Fibroblast of peridontal ligament (primary cell): ENCODE measurements at regions not wholly inside any gene's neighbourhood (a gene's known extent, or its start where the extent isn't known, plus 50 kb on each side); places are given as distances from the start of the nearest gene placed in this dataset.
A peak's percentile ranks its signal among the peaks of the same experiment; 100 is the strongest.

Experiments
- DNase-seq: peaks from one replicate; pipeline ENCODE4 v3.0.0-alpha.2; 2010; ENCODE audit errors: extremely low read depth

DNA sequence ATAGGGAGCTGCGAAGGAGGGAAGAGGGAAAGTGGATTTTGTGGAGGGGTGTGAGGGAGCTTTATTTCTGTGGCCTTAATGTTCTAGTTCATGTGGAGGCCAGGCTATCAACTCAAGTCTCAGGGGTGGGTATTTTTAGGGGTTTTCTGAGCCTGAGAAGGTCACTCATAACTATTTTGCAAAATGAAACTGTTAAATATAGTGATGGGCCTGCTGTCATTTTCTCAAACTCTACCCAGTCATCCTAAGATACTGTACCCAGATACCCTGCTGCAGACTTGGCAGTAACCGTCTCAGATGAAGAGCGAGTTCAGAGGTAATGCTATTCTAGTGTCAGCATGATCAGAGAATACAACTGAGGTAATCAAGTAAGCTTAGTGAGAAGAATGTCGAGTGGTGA, 545.0 kb upstream of the TBL1XR1 start:
- DNase-seq = no peak

DNA sequence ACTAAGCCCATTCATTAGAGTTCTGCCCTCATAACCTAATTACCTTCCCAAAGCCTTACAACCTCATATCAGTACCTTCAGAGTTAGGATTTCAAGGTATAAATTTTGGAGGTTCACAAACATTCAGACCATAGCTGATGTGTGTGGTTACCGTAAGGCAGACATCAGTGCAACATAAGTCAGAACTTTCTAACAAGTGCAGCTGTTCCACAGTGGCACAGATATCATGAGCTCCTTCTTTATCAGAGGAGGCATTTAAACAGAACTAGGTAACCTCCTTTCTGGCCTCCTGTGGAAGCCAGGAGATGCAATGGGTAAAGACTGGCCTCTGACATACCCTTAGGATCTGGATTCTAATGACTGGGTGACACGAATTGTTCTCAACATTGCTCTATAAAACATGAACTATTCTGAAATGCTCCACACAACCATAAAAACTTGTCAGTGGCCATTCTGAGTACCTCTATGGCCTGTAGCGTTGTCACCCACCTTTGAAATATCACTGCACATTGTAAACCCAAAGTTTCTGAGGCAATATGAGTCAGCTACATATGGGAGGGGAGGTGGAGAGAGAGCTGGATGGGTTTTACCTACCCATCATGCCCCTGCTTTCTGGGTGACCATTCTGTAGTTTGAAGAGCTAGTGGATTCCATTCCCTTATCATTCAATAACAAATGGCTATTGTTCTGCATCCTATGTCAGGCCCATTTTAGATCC, 546.0 kb upstream of the TBL1XR1 start:
- DNase-seq = no peak

DNA sequence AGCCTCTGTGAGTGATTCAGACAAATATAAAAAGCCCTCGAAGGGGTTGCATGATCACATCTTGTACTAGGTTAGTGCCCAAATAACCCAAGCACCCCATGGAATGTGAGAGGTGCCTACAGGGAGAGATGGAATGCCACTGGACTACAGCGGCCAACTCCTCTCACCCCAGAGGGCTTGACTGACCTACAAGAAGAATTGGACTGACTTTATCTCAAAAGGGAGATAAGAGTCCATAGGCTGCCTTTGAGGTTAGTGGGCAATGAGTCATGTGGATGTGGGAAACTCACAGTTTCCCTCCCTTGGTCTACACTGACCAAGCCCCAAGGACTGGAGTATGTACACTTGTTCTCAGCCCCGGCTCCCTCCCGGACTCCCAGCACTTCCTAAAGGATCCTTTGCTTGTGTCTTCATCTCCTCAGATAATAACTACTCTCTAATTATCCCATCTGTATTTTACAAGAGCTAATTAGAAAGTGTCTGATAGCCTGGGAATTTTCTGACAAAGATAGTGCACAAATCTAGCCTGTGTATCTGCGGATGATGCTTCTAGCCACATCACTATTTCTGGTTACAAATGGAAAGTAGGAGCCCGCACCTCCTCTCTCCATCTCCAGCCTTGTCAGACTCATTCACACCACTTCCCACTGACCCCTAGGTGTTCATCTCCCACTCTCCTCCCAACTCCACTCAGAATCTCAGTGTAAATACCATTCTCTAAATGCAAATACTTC, 547.8 kb upstream of the TBL1XR1 start:
- no peak for DNase-seq

DNA sequence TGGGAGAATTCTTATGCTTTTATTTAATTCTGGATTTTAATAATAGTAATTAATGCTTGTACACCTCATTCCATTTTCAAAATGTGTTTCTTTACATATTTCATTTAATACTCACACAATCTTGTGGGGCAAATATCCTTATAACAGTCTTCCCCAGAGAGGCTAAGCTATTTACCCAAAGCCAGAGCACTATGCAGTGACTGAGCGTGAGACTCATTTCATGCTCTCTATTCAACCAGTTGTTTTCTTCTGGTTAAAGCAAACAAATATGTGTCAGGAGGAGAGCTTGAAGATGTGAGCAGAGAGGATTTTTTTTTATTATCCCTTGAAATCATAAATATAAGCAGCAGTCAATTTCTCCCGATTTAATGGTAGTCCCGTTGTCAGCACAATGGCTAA, 548.3 kb upstream of the TBL1XR1 start:
- no peak for DNase-seq

DNA sequence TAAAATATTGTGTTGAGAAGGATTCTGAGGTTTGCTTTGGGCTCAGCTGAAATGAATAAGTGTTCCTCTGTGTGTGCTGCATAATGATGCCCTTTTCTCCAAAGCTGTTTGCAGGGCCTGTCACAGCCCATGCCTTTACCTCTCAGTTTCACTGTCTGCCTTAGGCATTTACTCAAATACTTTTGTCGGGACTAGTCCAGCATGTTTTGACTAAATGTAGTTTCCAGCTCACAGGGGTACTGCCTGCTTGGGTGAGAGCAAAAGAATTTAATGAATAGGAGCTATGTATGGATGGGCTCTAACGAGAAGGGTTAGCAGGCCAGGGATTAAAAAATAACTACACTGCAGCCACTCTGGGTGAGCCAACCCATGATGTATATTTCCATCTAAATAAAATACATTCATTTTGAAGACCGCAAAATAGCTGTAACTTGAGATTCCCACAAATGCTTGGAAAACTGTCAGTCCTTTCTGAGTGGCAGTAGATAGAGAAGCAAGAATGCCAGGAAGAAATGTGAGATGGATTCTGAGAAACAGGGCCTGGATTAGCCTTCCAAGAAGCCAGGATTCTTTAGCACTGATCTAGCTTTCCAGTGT, 549.2 kb upstream of the TBL1XR1 start:
- peak; percentile 96 for DNase-seq

DNA sequence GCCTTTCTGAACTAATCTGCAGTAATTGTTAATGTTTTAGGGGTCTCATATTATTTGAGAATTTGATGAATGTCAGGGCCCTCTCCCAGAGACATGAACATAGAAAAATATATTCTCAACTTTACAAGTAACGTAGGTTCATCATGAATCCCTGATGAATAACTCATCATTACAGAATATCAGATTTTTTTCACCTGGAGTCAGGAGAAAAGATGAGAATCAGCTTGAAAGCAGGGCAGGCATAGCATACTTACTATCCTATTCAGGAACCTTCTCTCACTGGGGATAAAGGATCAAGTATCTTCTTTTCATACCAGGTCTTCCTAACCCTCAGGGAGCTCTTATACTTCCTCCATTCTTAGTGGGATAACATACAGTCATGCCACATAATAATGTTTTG, 552.6 kb upstream of the TBL1XR1 start:
- DNase-seq = no peak

DNA sequence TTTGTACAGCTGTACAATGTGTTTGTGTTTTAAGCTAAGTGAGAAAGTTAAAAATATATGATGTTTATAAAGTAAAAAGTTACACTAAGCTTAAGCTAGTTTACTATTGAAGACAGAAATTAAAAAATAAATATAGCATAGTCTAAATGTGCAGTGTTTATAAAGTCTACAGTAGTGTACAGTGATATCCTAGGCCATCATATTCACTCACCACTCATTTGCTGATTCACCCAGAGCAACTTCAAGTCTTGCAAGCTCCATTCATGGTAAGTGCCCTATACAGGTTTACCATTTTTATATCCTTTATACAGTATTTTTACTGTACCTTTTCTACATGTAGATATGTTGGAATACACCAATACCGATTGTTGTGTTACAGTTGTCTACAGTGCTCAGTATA, 553.2 kb upstream of the TBL1XR1 start:
- DNase-seq = no peak

DNA sequence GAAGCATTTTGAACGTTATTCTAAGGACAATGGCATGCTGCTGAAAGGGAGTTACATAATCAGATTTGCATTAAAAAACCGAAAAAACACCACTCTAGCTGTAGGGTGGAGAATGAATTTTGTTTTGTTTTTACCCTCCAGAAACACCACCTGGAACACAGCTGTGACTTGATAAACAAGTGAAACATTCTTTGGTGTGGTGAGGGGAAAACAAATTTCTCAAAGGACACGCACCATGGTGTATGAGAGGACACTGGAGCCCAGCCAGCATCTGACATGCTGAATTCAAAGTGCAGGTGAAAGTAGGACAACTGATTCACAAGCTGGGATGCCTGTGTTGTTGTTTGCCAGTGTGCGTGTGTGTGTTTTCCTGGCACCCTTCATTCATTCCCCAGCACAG, 554.5 kb upstream of the TBL1XR1 start:
- no peak for DNase-seq

DNA sequence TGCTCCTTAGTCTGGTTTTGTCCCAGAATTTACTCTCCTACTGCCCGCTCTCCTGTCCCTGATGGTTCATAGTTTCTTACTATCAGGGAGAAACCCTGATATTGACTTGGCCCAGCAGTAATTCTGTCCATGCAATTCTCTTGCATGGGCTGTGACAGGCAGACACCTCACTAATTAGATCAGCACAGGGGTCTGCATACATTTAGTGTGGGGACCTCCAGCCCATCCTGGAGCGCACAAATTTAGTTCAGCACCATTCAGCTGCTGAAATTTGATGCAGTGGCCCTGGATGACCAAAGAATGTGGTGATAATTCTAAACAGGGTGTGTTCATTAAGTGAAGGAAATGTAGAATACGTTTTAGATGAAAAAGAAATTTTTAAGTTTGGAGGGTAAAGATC, 555.5 kb upstream of the TBL1XR1 start:
- DNase-seq = no peak

DNA sequence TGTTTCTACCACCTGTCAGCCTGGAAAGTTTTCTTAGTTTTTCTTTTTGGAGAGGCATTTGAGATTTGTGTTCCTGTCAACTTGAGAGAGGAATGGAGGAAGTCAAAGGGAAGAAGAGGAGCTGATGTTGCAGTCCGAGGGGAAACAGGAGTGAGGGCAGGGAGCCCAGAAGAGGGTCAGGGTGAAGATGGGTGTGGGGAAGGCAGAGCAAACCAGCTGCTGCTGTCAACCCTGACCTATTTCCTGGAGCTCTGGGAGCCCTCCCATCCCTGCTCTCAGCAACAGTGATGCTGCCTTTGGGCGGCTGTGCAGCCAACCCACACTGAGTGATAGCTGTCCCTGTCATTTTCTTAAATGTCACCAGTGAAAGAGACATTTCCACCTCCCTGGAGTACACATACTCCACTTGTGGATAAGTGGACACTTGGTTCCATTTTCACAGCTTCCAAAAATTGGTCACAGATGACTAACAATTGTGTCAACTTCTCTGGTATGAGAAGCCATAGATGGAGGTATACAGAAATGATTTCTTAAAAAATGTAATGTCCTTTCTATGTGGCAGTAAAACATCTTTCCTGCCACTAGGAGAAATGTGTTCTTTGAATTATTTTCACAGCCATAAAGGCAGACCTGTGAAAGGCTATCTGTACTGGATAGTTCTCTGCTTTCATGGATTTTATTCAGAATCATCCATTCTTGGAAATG, 556.3 kb upstream of the TBL1XR1 start:
- DNase-seq = no peak

DNA sequence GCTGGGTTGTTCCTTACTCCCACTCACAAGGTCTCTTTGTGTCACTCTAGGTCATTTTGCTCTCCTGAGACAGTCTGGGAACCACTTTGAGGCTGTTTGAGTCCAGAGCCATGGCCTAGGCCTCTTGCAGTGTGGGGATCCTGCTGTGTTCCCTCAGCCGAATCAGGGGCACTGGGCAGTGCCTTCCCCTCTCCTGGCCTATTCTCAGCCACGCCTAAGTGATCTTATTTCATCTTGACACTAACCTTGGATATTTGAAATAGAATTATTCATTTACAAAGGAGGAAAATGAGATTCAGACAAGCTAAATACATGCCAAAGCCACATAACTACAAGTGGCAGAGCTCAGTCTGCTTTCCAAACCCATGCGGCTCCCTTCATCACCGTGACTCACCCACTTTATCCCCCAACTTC, 557.2 kb upstream of the TBL1XR1 start:
- peak; percentile 73 for DNase-seq

DNA sequence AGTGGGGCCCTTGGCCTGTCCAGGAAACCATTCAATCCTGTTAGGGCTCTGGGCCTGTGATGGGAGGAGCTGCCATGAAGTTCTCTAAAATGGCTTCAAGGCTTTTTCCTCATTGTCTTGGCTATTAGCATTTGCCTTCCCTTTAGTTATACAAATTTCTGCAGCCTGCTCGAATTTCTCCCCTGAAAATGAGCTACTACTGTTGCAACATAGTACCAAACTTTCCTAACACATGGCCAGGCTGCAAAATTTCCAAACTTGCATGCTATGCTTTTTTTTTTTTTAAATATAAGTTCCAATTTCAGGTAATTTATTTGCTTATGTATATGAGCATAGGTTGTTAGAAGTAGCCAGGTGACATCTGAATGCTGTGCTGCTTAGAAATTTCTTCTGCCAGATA, 560.8 kb upstream of the TBL1XR1 start:
- peak; percentile 80 for DNase-seq

DNA sequence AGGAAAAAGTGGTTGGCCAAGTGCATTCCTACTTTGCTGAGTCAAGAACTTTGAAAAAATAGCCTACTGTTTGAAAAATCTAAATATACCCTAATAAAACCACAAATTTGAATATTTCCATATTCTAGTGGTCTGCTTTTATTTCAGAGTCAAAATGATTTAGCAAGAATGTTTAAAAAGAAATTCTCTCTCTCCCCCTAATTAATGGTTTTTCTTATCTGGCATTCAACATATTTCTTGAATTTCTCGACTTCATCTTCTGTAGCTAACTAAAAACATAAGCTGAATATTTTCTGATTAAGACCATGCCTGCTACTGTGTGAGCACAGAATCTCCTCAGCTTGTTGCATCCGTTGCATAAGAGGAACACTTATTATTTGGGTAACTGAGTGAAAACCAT, 563.5 kb upstream of the TBL1XR1 start:
- peak; percentile 79 for DNase-seq

DNA sequence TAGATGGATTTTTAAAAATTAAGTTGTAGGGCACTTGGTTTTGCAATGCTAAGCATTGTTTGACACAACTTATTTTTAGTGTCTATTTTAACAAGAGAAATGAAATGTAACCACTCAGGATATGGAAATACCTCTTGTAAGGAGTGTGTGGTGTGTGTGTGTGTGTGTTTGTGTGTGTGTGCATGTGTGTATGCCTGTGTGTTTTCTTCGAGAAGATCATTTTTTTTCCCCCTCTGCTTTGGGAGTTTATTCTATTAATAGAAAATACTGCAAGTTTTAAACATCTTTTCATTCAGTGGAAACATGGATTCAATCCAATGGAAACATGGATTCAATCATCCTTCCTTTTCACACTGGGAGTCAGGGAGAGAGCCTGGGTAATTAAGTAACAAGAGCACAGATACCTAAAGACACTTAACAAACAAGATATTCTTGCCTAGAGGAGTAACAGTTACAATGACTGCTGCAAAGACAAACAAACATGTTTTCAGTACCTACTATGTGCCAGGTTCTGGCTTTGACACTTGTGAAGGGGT, 567.2 kb upstream of the TBL1XR1 start:
- DNase-seq = peak; percentile 81

DNA sequence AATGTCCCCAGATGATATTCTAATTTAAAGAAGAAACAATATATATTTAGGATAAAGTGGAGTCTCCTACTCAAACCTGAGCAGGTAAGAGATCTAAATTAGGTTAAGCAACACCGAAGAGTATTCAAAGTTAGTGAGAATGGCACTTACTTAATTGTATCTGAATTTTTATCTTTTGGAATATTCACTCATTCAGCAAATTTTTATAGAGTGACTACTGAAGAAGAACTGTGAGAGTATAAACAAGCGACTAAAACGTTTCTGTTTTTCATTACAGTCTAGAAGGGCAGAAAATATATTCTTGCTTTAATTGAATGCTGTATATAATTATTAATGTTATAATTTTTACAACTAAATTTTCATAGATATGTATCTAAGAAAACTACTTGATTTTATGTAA, 567.7 kb upstream of the TBL1XR1 start:
- DNase-seq = no peak

DNA sequence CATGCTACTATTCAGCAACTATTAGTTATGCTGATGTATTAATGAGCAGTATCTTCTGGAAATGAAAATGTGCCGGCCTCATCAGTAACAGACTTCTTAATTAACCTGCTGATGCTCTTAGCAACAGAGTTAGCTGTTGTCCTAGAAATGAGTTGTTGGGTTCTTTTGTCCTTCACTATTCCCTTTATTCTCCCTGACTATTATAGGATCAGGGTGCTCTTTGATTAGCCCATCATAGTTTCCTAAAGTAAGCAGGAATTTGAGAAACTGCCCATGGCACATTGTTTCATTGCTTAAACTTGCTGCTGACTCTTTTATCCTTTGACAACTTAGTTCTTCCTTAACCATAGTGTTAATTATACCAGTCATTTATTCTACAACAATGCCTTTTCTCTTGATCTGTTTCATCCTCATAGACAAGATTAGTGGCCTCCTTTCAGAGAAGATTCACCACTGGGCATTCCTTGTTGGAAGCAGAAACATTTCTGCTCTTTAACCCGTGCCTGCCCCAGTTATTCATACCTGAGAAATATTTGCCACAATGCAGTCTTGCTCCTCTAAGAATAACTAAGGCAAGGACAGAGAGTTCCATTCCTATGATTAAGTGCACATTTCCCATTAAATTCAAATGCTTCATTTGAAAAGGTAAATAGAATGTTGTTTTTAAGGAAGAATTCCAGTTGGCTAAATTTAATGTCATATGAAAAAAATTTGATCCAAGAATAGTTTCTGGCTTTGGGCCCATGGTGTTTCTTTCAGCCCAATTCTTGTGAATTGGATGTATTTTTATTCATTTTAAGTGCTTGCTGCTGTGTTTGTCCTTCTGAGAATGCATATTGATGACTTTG, 573.3 kb upstream of the TBL1XR1 start:
- peak; percentile 79 for DNase-seq

DNA sequence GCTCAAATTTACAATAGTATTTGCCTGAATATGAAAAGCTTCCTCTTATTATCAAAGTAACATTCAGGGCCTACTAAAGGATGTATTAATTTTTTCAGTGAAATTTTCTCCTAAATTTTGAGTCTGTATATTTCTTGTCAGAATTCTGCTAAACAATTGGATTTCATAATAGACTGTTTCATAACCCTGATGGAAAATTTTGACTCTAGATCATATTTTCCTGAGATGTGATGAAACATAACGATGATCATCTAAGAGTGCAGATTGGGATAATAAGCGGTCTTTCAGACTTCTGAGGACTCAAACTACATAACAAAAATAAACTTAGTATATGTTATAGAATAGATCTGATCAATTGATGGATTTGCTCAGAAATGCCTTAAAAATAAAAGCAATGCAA, 574.5 kb upstream of the TBL1XR1 start:
- peak; percentile 52 for DNase-seq

DNA sequence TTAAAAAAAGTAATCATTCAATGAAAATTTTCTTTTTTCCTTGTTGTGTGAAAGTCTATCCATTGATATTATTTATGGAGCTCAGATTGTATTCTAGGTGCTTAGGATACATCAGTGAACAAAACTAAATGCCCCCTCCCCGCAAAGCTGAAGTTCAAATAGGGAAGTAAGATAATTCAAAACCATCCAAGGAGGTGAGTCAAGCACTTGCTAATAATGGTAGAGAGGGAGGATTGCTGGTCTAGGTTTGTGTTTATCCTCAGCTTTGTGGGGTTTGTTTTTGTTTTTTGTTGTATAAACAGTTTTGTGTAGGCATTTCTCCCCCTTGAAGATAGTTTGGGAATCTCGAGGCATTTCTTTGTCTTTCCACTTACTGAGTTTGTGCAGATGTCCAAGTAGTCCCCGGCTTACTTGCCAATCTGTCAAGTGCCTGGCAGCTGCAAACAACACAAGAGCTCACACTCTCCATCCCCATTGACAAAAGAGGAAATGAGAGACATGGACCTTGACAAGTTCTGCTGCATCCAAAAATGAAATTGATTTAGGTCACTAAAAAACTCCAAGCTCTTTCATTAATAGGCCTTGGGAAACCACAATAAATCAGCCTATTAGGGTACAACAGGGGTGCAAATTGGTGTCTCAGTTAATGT, 575.8 kb upstream of the TBL1XR1 start:
- DNase-seq = no peak

DNA sequence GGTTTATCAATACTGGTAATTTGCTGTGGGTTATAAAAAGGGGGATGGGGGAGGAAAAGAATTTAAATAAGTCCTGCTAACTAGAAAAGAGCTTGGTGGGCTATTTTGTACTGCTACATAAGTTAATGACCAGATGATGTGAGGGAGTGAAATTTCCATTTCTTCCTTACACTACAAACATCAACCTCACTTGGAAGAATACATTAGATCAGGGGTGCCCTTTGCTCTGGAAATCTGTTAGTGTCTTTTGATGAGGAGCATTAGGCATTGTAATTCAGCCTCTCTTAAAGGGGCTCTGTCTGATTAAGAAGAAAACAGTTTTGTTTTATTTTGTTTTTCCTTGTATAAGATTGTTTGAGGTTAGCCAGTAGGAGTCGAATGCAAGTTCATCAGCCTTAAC, 576.4 kb upstream of the TBL1XR1 start:
- DNase-seq = no peak

DNA sequence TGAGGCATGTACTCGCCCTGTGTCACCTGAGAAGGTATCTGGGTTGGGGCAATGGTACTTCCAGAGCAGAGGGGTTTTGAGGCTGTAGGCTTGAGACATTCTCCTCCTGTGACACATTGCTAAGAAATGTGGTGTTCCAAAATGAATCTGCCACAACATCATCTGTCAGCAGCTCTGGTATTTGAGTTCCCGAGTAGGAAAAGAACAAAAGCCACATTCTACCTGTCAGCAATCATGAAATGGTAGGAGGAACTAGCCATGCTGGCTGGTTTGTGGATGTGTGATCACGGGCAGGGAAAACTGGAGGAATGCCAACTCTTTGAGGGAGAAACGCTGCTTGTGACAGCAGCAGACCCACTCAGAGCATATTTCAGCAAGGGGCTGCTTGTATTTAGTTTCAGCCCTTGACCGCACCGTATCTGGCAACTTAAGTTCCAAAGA, 579.4 kb upstream of the TBL1XR1 start:
- peak; percentile 47 for DNase-seq

DNA sequence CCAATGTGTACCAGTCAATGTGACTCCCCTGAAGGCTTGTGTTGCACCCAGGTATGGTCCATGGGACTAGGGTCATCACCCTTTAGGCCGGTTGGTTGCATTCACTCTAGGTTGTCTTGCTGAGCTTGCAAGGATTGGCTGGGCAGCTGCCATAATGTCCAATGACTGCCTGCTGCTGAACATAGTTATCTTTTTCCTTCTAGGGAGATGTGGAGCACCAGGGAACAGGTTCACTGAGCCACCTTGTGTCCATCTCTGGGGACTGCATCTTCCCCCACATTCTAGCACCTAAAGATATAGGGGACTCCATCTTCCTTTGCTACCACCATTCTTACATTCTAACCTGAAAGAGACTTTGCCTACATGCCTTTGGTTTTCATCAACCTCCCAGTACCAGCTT, 580.4 kb upstream of the TBL1XR1 start:
- DNase-seq = peak; percentile 47
